ENCODE measurements at regions not wholly inside any gene's neighbourhood (a gene's known extent, or its start where the extent isn't known, plus 50 kb on each side); places are given as distances from the start of the nearest gene placed in this dataset.
A peak's percentile ranks its signal among the peaks of the same experiment; 100 is the strongest.

DNA sequence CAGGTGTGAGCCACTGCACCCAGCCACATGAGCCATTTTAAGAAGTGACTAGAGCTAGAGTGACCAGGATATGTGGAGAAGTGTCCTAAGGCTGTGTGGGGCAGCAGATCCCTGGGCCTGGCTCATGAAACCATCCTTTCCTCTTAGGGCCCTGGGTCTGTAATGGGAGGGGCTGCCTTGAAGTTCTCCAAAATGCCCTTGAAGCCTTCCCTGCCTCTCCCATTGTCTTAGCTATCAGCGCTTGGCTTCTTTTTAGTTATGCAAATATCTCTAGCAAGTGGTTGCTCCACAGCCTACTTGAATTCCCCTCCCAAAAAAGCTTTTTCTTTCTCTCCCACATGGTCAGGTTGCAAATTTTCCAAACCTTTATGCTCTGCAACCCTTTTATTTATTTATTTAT lies 112.4 kb upstream of the SPATA16 start:
- H3K36me3 ChIP-seq (replicated peaks): no peaks in the 10 kb centered on the region
- no peak overlapping the region for H3K27ac ChIP-seq
- no peaks in the 10 kb centered on the region for H3K27me3 ChIP-seq (replicated peaks)
- TF ChIP-seq, protein P1, sequence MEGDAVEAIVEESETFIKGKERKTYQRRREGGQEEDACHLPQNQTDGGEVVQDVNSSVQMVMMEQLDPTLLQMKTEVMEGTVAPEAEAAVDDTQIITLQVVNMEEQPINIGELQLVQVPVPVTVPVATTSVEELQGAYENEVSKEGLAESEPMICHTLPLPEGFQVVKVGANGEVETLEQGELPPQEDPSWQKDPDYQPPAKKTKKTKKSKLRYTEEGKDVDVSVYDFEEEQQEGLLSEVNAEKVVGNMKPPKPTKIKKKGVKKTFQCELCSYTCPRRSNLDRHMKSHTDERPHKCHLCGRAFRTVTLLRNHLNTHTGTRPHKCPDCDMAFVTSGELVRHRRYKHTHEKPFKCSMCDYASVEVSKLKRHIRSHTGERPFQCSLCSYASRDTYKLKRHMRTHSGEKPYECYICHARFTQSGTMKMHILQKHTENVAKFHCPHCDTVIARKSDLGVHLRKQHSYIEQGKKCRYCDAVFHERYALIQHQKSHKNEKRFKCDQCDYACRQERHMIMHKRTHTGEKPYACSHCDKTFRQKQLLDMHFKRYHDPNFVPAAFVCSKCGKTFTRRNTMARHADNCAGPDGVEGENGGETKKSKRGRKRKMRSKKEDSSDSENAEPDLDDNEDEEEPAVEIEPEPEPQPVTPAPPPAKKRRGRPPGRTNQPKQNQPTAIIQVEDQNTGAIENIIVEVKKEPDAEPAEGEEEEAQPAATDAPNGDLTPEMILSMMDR (IDR thresholded peaks at IDR 0.05; ENCODE audit: low read depth, low read length, missing control alignments): no peak
- in situ Hi-C loops (cut with HindIII; ENCODE audit: low pct_ligation_motif_present, low sequenced_read_pairs): no loop called here
- DNase-seq: no peak
- H3K4me3 ChIP-seq (ENCODE audit: low read depth, low read length): no peak overlapping the region

DNA sequence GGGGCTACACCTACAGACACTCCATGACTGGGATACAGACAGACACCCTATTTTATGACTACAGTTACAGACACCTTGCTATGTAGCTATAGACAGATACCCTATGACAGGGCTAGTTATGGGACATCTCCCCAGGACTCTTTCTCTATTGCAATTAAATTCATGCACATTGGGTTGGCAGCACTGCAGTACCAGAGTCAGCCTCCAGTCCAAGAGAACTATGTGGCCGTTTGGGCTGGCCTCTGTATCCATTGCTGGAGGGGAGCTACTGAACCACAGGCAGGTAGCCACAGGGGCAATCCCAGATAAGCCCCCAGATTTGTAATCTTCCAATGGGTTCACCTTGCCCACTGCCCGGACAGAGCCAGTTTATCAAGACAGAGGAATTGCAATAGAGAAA lies 108.4 kb upstream of the SPATA16 start:
- Histone ChIP-seq H3K27ac (no peak overlapping the region), H3K4me3 (ENCODE audit: low read depth, low read length) (no peak overlapping the region), H3K27me3 (replicated peaks) (no peaks in the 10 kb centered on the region), H3K36me3 (replicated peaks) (no peaks in the 10 kb centered on the region)
- in situ Hi-C loops (cut with HindIII; ENCODE audit: low pct_ligation_motif_present, low sequenced_read_pairs): no loop called here
- TF ChIP-seq, protein P1 (IDR thresholded peaks at IDR 0.05; ENCODE audit: low read depth, low read length, missing control alignments): no peak
- DNase-seq: no peak

DNA sequence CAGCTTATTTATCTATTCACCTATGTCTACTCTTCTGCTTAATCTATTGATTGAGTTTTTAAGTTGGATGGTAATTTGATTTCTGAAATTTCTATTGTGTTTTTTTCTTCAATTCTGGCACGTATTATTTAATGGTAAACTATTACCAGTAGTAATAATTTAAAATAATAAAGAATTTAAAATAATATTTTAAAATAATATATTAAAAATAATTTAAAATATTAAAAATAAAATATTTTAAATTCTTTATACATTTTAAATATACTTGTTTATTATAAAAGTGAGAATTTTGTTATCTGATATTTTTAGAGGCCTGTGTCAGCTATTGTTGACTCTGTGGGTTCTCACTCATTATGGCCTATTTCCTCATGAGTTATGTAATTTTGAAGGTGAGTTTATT lies 100.7 kb upstream of the SPATA16 start:
- no peak overlapping the region for H3K27ac ChIP-seq
- no peaks in the 10 kb centered on the region for H3K36me3 ChIP-seq (replicated peaks)
- DNase-seq: no peak
- in situ Hi-C loops (cut with HindIII; ENCODE audit: low pct_ligation_motif_present, low sequenced_read_pairs): no loop called here
- TF ChIP-seq, protein P1 (IDR thresholded peaks at IDR 0.05; ENCODE audit: low read depth, low read length, missing control alignments): no peak
- H3K27me3 ChIP-seq (replicated peaks): no peaks in the 10 kb centered on the region
- H3K4me3 ChIP-seq (ENCODE audit: low read depth, low read length): no peak overlapping the region

DNA sequence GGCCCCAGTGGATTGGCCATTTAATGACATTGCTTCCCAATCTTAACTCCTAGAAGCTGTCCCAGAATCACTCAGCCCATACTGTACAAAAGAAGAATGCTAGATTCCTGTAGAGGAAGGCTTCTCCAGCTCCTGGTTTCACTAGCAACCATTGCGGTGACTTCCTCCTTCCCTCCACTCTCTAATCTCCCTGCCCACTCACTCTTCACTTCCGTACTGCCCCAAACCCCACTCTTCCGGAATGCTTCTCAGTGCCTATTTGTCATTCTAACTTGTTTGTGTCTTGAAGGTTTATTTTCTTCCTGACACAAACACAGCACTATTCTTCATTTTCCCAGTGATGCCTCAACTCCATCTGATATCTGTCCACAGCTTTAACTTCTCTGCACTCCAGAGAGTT lies 97.1 kb upstream of the SPATA16 start:
- in situ Hi-C loops (cut with HindIII; ENCODE audit: low pct_ligation_motif_present, low sequenced_read_pairs): no loop called here
- no peak overlapping the region for H3K4me3 ChIP-seq (ENCODE audit: low read depth, low read length)
- H3K27ac ChIP-seq: no peak overlapping the region
- H3K36me3 ChIP-seq (replicated peaks): no peaks in the 10 kb centered on the region
- TF ChIP-seq, protein P1 (IDR thresholded peaks at IDR 0.05; ENCODE audit: low read depth, low read length, missing control alignments): no peak
- no peaks in the 10 kb centered on the region for H3K27me3 ChIP-seq (replicated peaks)
- DNase-seq: no peak

DNA sequence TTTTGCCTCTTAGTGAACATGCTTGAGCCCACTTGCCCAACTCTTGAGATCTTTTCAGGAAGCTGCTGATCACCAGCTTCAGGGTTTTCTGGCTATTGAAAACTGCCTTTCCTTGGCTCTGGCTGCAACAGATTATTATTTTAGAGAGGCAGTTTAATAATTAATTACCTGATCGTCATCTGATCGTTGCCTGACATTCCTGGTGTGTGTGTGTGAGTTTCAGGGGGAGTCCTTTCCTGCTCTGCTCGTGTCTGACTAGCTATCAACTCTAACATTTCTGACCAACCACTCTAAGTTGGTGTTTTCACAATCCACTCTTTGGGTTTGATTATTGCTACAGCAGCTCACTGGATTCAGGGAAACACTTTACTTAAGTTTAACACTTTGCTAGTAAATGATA lies 84.3 kb upstream of the SPATA16 start:
- TF ChIP-seq, protein P1 (IDR thresholded peaks at IDR 0.05; ENCODE audit: low read depth, low read length, missing control alignments): no peak
- no peak for DNase-seq
- no peak overlapping the region for H3K27ac ChIP-seq
- in situ Hi-C loops (cut with HindIII; ENCODE audit: low pct_ligation_motif_present, low sequenced_read_pairs): no loop called here
- H3K27me3 ChIP-seq (replicated peaks): no peaks in the 10 kb centered on the region
- no peaks in the 10 kb centered on the region for H3K36me3 ChIP-seq (replicated peaks)
- no peak overlapping the region for H3K4me3 ChIP-seq (ENCODE audit: low read depth, low read length)

DNA sequence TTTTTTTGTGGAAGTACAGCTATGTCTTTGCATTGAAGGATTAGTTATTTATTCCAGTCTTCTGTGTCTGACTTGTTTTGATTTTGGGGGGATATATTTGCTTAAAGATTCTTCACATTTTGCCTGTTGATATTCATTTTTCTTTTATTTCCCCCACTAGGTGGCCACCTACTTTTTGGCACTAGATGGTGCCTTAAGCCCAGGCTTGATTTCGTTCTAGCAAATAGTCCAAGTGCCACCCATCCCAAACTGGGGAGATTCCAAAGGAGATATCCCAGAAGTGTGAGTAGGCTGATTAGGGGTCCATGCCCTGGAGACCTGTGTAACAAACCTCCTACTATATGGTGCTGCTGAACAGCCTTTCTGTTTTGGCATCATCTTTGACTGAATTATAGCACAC lies 80.0 kb upstream of the SPATA16 start:
- DNase-seq: no peak
- H3K36me3 ChIP-seq (replicated peaks): no peaks in the 10 kb centered on the region
- in situ Hi-C loops (cut with HindIII; ENCODE audit: low pct_ligation_motif_present, low sequenced_read_pairs): no loop called here
- TF ChIP-seq, protein P1 (IDR thresholded peaks at IDR 0.05; ENCODE audit: low read depth, low read length, missing control alignments): peak; percentile 39
- H3K4me3 ChIP-seq (ENCODE audit: low read depth, low read length): no peak overlapping the region
- H3K27me3 ChIP-seq (replicated peaks): no peaks in the 10 kb centered on the region
- no peak overlapping the region for H3K27ac ChIP-seq

Data from brain microvascular endothelial cell (primary cell).